Dermis blood vessel endothelial cell (primary cell): ENCODE measurements at regions not wholly inside any gene's neighbourhood (a gene's known extent, or its start where the extent isn't known, plus 50 kb on each side); places are given as distances from the start of the nearest gene placed in this dataset.
A peak's percentile ranks its signal among the peaks of the same experiment; 100 is the strongest.

ENCODE experiments used
- DNase-seq: peaks from one replicate; pipeline ENCODE4 v3.0.0; 2010

DNA sequence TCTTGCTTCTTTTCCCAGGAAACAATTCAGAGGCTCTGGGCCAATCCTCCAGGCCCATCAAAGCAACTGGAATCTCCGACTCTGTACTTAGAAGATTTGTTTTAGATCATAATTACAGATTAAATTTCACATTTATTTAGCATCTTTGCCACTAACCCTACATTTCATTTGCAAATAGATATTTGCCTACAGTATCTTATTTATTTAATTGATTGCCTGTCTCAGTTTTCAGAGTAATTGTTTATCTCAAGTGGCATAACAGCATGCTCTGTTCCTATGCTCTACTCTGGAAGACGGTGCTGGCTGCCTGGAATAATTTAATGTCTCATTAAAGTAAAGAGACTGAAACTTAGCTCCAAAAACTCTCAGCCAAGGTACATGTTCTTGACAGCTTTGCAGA lies 213.4 kb downstream of the HNMT start:
- DNase-seq, result no peak

DNA sequence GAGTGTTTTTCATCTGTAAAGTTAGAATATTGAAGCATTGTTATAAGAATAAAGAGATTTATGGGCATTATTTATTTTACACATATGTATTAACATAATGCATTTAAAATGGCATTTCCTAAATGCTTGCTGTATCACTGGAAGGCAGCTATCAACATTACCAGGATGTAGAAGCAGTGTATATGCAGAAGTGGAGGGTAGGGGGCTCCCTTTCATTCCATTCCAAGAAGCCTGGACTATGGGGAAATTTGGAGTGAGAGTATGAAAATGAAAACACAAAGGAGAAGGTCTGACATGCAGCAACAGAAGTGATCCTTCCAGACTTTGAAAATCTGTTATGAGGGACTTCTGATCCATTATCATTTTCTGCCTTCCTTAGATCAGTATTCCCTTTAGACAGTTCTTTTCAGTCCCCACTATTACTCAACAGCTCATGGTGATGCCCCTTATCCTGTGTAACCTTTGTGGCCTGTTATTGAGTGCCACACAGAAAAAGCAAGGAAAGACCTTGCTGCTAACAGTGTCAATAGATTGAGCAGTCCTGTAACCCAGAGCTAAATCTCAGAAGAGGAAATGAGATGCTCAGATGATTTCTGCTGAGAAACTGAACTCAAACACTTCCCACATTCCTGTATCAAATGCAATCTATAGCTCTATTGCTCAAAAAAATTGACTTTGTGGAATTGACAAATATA lies 216.6 kb downstream of the HNMT start:
- peak; percentile 4 for DNase-seq

DNA sequence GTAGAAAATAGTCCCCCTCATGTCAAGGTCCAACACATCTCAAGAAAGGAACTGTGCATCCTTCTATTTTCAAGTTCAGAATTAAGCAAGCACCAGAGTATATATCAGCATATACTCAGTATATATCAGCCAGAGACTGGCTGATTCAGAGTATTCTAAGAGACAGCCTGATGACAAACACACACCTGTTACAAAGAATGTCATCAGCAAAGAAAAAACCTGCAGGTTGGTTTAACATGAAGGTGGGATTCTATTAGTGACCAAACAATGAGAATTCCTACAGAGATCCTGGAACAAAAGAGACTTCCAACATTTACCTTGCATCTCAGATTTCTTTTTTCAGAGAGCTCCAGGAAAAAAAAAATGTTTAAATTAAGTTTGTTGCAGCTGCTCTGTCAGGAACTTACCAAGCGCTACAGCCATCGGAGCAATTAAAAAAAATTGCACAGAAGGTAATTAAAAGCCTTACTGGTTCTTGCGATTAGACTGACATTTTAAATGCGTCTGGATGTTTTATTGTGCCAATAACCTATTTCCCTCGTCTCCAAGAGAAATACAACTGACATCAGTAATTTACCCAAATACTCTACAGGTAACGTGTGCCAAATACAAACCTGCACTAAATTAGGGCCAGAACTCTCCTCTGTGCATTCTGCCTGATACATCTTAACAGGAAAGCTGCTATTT lies 218.1 kb downstream of the HNMT start:
- DNase-seq, result no peak

GRCh38 chr2:138182937-138183312 lies 218.7 kb downstream of the HNMT start:
- no peak for DNase-seq

- no peak for DNase-seq
Measured at GRCh38 chr2:138183705-138184104, 219.4 kb downstream of the HNMT start.

GRCh38 chr2:138184428-138184827 lies 220.2 kb downstream of the HNMT start:
- no peak for DNase-seq

DNA sequence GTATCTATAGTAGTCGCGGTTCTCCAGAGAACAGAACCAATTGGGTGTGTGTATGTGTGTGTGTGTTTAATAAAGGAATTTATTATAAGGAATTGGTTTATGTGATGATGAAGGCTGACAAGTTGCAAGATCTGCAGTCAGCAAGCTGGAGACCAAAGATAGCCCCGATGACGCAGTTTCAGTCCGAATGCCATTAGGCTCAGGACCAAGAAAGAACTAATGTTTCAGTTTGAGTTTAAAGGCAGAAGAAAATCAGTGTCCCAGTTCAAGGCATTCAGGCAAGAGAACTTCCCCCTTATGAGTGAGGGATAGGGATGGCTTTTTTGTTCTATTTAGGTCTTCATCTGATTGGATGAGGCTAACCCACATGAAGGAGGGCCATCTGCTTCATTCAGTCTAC lies 221.6 kb downstream of the HNMT start:
- DNase-seq, result no peak

DNA sequence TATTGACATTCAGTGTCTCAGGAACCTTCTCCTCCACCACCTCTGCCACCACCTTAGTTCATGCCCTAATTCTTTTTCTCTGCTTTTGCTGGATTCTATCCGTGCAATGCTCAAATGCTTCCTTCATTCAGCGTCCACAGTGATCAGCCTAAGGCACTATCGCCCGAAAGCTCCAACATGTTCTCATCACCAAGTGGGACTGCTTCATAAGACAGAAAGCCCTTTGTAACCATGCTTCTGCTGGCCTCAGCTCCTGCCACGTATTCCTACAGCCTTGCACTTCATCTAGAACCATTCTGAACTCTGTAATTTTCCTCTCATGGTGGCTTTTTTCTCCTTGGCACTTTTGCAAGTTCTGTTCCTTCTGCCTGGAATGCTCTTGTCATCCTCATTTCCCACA lies 222.9 kb downstream of the HNMT start:
- no peak for DNase-seq

GRCh38 chr2:138190999-138191398 lies 226.7 kb downstream of the HNMT start:
- DNase-seq, result no peak

DNA sequence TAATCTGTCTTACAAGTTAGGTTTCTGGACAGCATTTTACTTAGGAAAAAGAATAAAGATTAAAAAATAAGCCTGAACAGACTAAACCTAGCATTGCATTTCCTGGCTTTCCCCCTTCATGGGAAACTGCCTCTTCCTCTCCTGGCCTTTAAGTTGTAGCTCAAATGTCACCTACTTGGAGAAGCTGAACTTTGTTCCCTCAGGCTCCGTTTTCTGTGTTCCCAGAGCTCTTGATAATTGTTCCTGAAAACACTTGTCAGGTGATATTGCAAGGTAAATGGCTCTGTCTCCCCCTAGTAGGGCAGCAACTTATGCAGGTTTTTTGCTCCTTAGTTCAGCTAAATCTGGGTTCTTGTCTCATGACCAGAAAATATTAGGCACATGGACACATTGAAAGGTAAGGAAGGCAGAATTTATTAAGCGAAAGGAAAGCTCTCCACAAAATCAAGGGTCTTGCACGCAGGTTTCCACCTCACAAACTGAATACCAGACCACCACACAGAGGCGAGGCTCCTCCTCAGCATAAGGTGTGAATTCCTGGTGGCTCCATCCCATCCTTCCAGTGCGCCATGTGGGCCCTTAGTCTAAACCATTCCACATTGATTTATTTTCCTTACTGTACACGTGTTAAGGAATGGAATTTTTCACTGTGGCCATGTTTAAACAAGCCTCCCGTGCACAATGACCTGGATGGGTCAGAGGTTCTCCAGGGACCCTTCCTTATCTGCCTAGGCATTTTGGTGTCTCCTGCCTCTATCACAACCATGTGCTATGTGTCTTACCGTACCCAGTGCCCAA lies 229.3 kb downstream of the HNMT start:
- no peak for DNase-seq

DNA sequence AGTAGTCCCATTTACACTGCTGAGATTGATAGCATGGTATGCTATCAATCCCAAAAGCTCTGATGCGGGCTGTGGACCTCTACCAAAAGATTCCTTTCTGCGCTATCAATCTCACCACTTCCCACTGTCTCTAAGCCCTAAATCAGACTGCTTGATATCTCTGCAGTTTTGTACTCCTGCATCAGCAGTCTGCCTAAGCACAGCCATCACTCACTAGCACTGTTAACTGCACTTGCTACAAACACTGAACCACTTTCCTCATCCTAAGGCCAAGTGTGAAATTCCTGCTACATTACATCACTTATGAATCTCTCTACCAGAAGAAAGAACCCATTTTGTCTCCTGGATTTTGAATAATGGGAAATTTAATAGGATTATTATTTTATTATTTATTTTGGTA lies 237.0 kb downstream of the HNMT start:
- DNase-seq, result no peak

- no peak for DNase-seq
Measured at GRCh38 chr2:138202762-138203161, 238.5 kb downstream of the HNMT start.

DNA sequence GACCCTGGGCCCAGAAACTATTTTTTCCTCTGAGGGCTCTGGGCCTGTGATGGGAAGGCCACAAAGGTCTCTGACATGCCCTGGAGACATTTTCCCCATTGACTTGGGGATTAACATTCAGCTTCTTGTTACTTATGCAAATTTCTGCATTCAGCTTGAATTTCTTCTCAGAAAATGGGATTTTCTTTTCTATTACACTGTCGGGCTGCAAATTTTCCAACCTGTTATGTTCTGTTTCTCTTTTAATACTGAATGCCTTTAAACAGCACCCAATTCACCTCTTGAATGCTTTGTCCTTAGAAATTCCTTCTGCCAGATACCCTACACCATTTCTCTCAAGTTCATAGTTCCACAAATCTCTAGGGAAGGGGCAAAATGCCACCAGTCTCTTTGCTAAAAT lies 241.0 kb downstream of the HNMT start:
- DNase-seq, result no peak

GRCh38 chr2:138207074-138207930 lies 243.0 kb downstream of the HNMT start:
- DNase-seq, result no peak

DNA sequence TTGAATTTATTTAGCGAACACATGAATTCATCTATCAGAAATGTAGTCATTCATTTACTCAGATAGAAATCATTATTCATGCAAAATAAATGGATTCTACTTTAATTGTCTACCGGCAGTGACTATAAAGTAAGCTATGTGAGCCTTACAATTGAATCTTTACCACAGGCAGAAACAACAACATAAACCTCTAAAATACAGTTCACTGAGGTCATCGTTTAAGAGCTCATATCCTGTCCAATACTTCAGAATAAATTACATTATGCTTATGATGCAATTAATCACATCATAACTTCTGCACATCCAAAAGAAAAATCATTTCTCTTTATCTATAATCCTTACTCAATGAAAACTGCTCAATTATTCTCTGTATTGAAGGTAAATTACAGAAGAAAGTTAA lies 244.7 kb downstream of the HNMT start:
- peak; percentile 60 for DNase-seq

DNA sequence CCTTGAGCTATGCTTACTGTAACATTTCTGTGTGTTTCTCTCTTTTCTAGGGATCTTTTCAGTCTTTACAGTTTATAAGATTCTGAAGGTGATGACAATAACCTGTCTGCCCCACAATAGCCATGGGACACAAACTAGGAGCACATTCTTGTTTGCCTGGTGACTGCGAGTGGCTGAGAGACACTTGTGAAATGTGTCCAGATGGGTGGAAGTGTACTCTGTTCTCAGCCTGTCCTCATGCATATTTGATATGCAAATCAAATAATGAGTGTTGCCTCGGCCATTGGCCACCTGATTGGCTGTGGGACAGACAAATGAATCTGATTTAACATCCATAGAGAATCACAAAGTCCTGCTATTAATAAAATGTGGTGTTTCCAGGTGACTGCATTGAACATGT lies 246.2 kb downstream of the HNMT start:
- DNase-seq, result no peak

GRCh38 chr2:138212434-138212833 lies 248.2 kb downstream of the HNMT start:
- DNase-seq, result no peak

GRCh38 chr2:138213084-138213483 lies 248.8 kb downstream of the HNMT start:
- no peak for DNase-seq

DNA sequence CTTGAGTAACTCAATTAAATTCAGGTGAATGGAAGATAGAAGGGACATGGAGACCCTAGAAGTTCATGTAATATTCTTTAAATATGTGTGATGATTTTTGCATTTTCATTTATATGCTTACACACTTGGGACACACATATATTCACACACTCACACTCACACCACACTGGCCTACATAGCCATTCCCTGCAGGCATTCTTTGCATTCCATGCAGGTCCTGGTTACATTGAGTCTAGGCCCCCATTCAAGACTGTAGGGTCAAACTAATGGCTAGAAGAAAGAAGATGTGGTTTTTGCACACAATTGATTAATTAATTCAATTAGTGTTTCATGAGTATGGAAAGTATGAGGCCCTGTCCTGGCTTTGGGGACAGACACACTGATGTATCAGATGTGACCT lies 249.4 kb downstream of the HNMT start:
- no peak for DNase-seq

DNA sequence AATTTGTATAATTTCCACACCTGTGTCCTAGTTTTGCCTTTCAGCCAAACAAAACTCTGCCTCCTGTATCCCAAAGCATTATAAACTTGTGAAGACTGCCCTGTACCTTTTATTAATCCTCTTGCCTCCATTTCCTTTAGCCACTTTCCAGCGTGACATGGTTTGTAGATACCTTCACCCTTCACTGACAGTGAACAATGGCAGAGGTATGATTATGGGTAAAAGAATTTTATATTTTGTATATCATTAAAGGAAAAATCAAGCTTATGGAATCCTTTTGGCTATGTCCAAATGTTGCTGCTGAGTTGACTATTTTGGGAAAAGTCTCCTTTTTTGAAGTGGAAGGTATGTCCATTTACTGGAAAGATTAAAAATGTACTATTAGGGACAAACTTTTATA lies 251.7 kb downstream of the HNMT start:
- DNase-seq, result no peak

DNA sequence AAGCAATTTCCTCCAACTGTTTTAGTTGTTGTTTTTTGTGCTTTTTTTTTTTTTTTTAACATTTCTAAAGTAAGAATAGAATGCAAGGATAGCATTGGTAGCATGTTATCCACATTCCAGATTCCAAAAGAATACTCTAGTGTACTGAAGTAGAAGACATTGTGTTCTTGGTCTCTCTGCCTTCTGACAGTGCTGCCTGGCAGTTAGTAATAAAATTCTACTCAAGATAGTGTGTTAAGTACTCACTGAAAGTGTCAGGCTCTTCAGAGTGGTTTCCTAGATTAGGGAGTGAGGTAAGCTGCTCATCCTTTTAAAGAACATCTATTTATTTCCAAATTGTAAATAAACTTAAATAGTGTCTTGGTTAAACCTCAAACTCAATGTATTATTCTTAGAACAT lies 253.7 kb downstream of the HNMT start:
- no peak for DNase-seq

DNA sequence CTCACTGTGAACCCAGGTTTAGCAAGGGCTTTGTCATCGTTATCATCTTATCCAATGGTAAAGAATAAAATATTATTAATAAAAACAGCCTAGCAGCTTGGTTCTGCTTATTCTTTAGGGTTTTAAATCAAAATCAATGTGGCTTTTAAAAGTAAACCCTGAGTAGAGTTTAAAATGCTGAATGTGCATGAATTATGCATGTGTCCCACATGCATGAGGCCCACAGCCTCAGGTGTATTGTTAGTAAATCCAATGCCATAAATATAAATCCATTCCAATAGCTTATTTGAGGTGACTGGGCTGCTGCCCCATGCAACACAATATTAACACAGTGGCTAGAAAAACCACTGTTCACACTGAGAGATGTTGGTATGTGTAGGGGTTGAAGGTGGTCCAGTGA lies 254.1 kb downstream of the HNMT start:
- DNase-seq, result no peak

- DNase-seq, result no peak
Measured at GRCh38 chr2:138219961-138220360, 255.7 kb downstream of the HNMT start.
